ENCODE measurements at regions not wholly inside any gene's neighbourhood (a gene's known extent, or its start where the extent isn't known, plus 50 kb on each side); places are given as distances from the start of the nearest gene placed in this dataset.

- peaks cover 9 to 19% of the 10 kb centered on the region in 2 experiments for H3K9me3 ChIP-seq (ENCODE audit: control insufficient read depth in 1 of 2, insufficient read depth in 1 of 2, low read length in 2 of 2)
- DNase-seq = no peak
- Mint-ChIP-seq H3K4me1 (ENCODE audit: low read depth) (no peaks in the 10 kb centered on the region), H3K9me3 (no peaks in the 10 kb centered on the region), H3K36me3 (ENCODE audit: low read depth) (no peaks in the 10 kb centered on the region), H3K27me3 (peaks cover 46% of the 10 kb centered on the region), H3K4me3 (no peak overlapping the region), H3K27ac (no peak overlapping the region)
- TF ChIP-seq CTCF (IDR thresholded peaks at IDR 0.05) = no peak
- H3K36me3 ChIP-seq (ENCODE audit: insufficient read depth, low read length) = no peaks in the 10 kb centered on the region
- H3K4me3 ChIP-seq (ENCODE audit: low read length) = no peak overlapping the region
- intact Hi-C loops (cut with DNase I, micrococcal nuclease) = no loop called here
- ChIA-PET CTCF (no interaction called here), POLR2A (no interaction called here)
- no peaks in the 10 kb centered on the region for H3K4me1 ChIP-seq (ENCODE audit: insufficient read depth, low read length)
- ATAC-seq (ENCODE audit: poor library complexity) = no peak
- no peak overlapping the region for H3K27ac ChIP-seq (ENCODE audit: low read depth in 1 of 2, low read length in 2 of 2)
- H3K27me3 ChIP-seq (ENCODE audit: control insufficient read depth in 1 of 2, insufficient read depth in 2 of 2, low read length in 2 of 2) = peaks cover 21 to 22% of the 10 kb centered on the region in 2 experiments
These were observed 84.2 kb upstream of the OTOS start for GRCh38 chr2:240224676-240225075.

GRCh38 chr2:240225131-240225530 is 84.7 kb upstream of the OTOS start:
- ATAC-seq (ENCODE audit: poor library complexity) (no peak), DNase-seq (no peak)
- no peak for TF ChIP-seq CTCF (IDR thresholded peaks at IDR 0.05)
- POLR2A ChIA-PET = no interaction called here
- H3K27ac ChIP-seq (ENCODE audit: low read depth in 1 of 2, low read length in 2 of 2) = no peak overlapping the region
- no peak overlapping the region for H3K4me3 ChIP-seq (ENCODE audit: low read length)
- intact Hi-C loops (cut with DNase I, micrococcal nuclease) = no loop called here
- Mint-ChIP-seq H3K4me1 (ENCODE audit: low read depth) (no peaks in the 10 kb centered on the region), H3K9me3 (no peaks in the 10 kb centered on the region), H3K27me3 (peaks cover 50% of the 10 kb centered on the region), H3K4me3 (no peak overlapping the region), H3K36me3 (ENCODE audit: low read depth) (no peaks in the 10 kb centered on the region), H3K27ac (no peak overlapping the region)
- CTCF ChIA-PET = no interaction called here
- H3K4me1 ChIP-seq (ENCODE audit: insufficient read depth, low read length) = no peaks in the 10 kb centered on the region
- H3K36me3 ChIP-seq (ENCODE audit: insufficient read depth, low read length) = no peaks in the 10 kb centered on the region
- H3K9me3 ChIP-seq (ENCODE audit: control insufficient read depth in 1 of 2, insufficient read depth in 1 of 2, low read length in 2 of 2) = peaks cover 9 to 23% of the 10 kb centered on the region in 2 experiments
- peaks cover 21 to 22% of the 10 kb centered on the region in 2 experiments for H3K27me3 ChIP-seq (ENCODE audit: control insufficient read depth in 1 of 2, insufficient read depth in 2 of 2, low read length in 2 of 2)

GRCh38 chr2:240225660-240226475 is 85.4 kb upstream of the OTOS start:
- peaks cover 9 to 24% of the 10 kb centered on the region in 2 experiments for H3K9me3 ChIP-seq (ENCODE audit: control insufficient read depth in 1 of 2, insufficient read depth in 1 of 2, low read length in 2 of 2)
- ChIA-PET CTCF (no interaction called here), POLR2A (no interaction called here)
- intact Hi-C loops (cut with DNase I, micrococcal nuclease) = no loop called here
- no peak overlapping the region for H3K27ac ChIP-seq (ENCODE audit: low read depth in 1 of 2, low read length in 2 of 2)
- Mint-ChIP-seq H3K9me3 (no peaks in the 10 kb centered on the region), H3K4me1 (ENCODE audit: low read depth) (no peaks in the 10 kb centered on the region), H3K27ac (no peak overlapping the region), H3K4me3 (no peak overlapping the region), H3K36me3 (ENCODE audit: low read depth) (no peaks in the 10 kb centered on the region), H3K27me3 (peaks cover 53% of the 10 kb centered on the region)
- peaks cover 21 to 22% of the 10 kb centered on the region in 2 experiments for H3K27me3 ChIP-seq (ENCODE audit: control insufficient read depth in 1 of 2, insufficient read depth in 2 of 2, low read length in 2 of 2)
- no peak for TF ChIP-seq CTCF (IDR thresholded peaks at IDR 0.05)
- H3K36me3 ChIP-seq (ENCODE audit: insufficient read depth, low read length) = no peaks in the 10 kb centered on the region
- ATAC-seq (ENCODE audit: poor library complexity) (no peak), DNase-seq (no peak)
- no peak overlapping the region for H3K4me3 ChIP-seq (ENCODE audit: low read length)
- H3K4me1 ChIP-seq (ENCODE audit: insufficient read depth, low read length) = no peaks in the 10 kb centered on the region

Measured in CD4-positive, alpha-beta T cell (primary cell).